Germinal center (tissue), 1 donor: ENCODE measurements at regions not wholly inside any gene's neighbourhood (a gene's known extent, or its start where the extent isn't known, plus 50 kb on each side); places are given as distances from the start of the nearest gene placed in this dataset.
"Not testable (repeated sequence)": the region's sequence is repeated elsewhere in the genome, so short reads cannot be mapped to it uniquely, and the experiment has no call there.

Experiments
- DNase-seq: peaks from one replicate; pipeline ENCODE4 v3.0.0; 2012; ENCODE audit warnings: mixed read lengths, low spot score

GRCh38 chr6:1445650-1446330 lies 56.4 kb downstream of the FOXF2 start:
- DNase-seq: no peak

GRCh38 chr6:1449896-1450295 lies 60.5 kb downstream of the FOXF2 start:
- DNase-seq: no peak

- DNase-seq: no peak
These were observed 63.6 kb downstream of the FOXF2 start for GRCh38 chr6:1453024-1453423.

- not testable (repeated sequence) for DNase-seq
These were observed 67.4 kb downstream of the FOXF2 start for GRCh38 chr6:1456816-1457215.

- no peak for DNase-seq
These were observed 71.8 kb downstream of the FOXF2 start for GRCh38 chr6:1461207-1461606.

- no peak for DNase-seq
These were observed 72.4 kb downstream of the FOXF2 start for GRCh38 chr6:1461736-1462135.

GRCh38 chr6:1463275-1463674 lies 73.9 kb downstream of the FOXF2 start:
- no peak for DNase-seq

GRCh38 chr6:1463751-1464426 lies 74.5 kb downstream of the FOXF2 start:
- no peak for DNase-seq

GRCh38 chr6:1464781-1465370 lies 75.5 kb downstream of the FOXF2 start:
- DNase-seq: no peak

GRCh38 chr6:1468126-1468525 lies 78.8 kb downstream of the FOXF2 start:
- no peak for DNase-seq

GRCh38 chr6:1470040-1470439 lies 80.7 kb downstream of the FOXF2 start:
- DNase-seq: no peak

GRCh38 chr6:1472643-1473042 lies 83.3 kb downstream of the FOXF2 start:
- DNase-seq: no peak

- DNase-seq: no peak
These were observed 83.8 kb downstream of the FOXF2 start for GRCh38 chr6:1473166-1473565.

GRCh38 chr6:1473598-1473997 lies 84.2 kb downstream of the FOXF2 start:
- no peak for DNase-seq

- no peak for DNase-seq
These were observed 84.8 kb downstream of the FOXF2 start for GRCh38 chr6:1474205-1474604.

GRCh38 chr6:1475174-1475573 lies 85.8 kb downstream of the FOXF2 start:
- no peak for DNase-seq

GRCh38 chr6:1477432-1478090 lies 88.2 kb downstream of the FOXF2 start:
- no peak for DNase-seq

- not testable (repeated sequence) for DNase-seq
These were observed 88.9 kb downstream of the FOXF2 start for GRCh38 chr6:1478163-1478826.

GRCh38 chr6:1479095-1479494 lies 89.7 kb downstream of the FOXF2 start:
- no peak for DNase-seq

GRCh38 chr6:1479601-1480221 lies 90.3 kb downstream of the FOXF2 start:
- no peak for DNase-seq

- DNase-seq: no peak
These were observed 91.9 kb downstream of the FOXF2 start for GRCh38 chr6:1481286-1481685.
